ENCODE measurements at regions not wholly inside any gene's neighbourhood (a gene's known extent, or its start where the extent isn't known, plus 50 kb on each side); places are given as distances from the start of the nearest gene placed in this dataset.

- DNase-seq = no peak
Measured at GRCh38 chr10:36681751-36682632, 443.4 kb upstream of the ANKRD30A start.

GRCh38 chr10:36679554-36679953, 445.8 kb upstream of the ANKRD30A start:
- DNase-seq = no peak

- no peak for DNase-seq
Measured at GRCh38 chr10:36677431-36677768, 448.0 kb upstream of the ANKRD30A start.

GRCh38 chr10:36676756-36677430, 448.5 kb upstream of the ANKRD30A start:
- DNase-seq = peak; percentile 79

- peak; percentile 68 for DNase-seq
Measured at GRCh38 chr10:36676321-36676720, 449.1 kb upstream of the ANKRD30A start.

- no peak for DNase-seq
Measured at GRCh38 chr10:36675458-36675880, 449.9 kb upstream of the ANKRD30A start.

GRCh38 chr10:36671607-36672006, 453.8 kb upstream of the ANKRD30A start:
- no peak for DNase-seq

GRCh38 chr10:36670621-36671402, 454.6 kb upstream of the ANKRD30A start:
- DNase-seq = no peak

- DNase-seq = no peak
Measured at GRCh38 chr10:36669615-36670352, 455.6 kb upstream of the ANKRD30A start.

GRCh38 chr10:36666451-36666850, 458.9 kb upstream of the ANKRD30A start:
- DNase-seq = no peak

GRCh38 chr10:36662571-36662970, 462.8 kb upstream of the ANKRD30A start:
- no peak for DNase-seq

- no peak for DNase-seq
Measured at GRCh38 chr10:36650274-36650673, 475.1 kb upstream of the ANKRD30A start.

GRCh38 chr10:36647540-36647939, 477.9 kb upstream of the ANKRD30A start:
- DNase-seq = no peak

- DNase-seq = no peak
Measured at GRCh38 chr10:36640626-36641025, 484.8 kb upstream of the ANKRD30A start.

GRCh38 chr10:36638462-36639155, 486.8 kb upstream of the ANKRD30A start:
- DNase-seq = no peak

GRCh38 chr10:36636879-36637278, 488.5 kb upstream of the ANKRD30A start:
- DNase-seq = no peak

- no peak for DNase-seq
Measured at GRCh38 chr10:36636285-36636839, 489.0 kb upstream of the ANKRD30A start.

- no peak for DNase-seq
Measured at GRCh38 chr10:36634916-36635315, 490.5 kb upstream of the ANKRD30A start.

- DNase-seq = no peak
Measured at GRCh38 chr10:36630267-36630666, 495.1 kb upstream of the ANKRD30A start.

- no peak for DNase-seq
Measured at GRCh38 chr10:36629476-36629875, 495.9 kb upstream of the ANKRD30A start.

- no peak for DNase-seq
Measured at GRCh38 chr10:36624551-36625100, 500.8 kb upstream of the ANKRD30A start.

GRCh38 chr10:36621346-36621745, 504.1 kb upstream of the ANKRD30A start:
- DNase-seq = no peak
